H9 (cell line): ENCODE measurements at regions not wholly inside any gene's neighbourhood (a gene's known extent, or its start where the extent isn't known, plus 50 kb on each side); places are given as distances from the start of the nearest gene placed in this dataset.

Experiments
- DNase-seq: peaks from one replicate; pipeline ENCODE4 v3.0.0-alpha.2; 2017
- H2AFZ ChIP-seq: one replicate; pipeline ENCODE4 v1.6.1; 2013; ENCODE audit warnings: mild to moderate bottlenecking, low read length, control low read depth, moderate library complexity
- H2AK5ac ChIP-seq: 2 replicates; pipeline ENCODE4 v1.6.1; 2013; ENCODE audit warnings: low read length, control low read depth, mixed read lengths; ENCODE audit not compliant: insufficient read length
- H2BK120ac ChIP-seq: one replicate; pipeline ENCODE4 v1.6.1; 2013; ENCODE audit warnings: low read depth, mild to moderate bottlenecking, low read length, control low read depth, inconsistent platforms; ENCODE audit not compliant: poor library complexity, severe bottlenecking
- H2BK12ac ChIP-seq: 2 replicates; pipeline ENCODE4 v1.6.1; 2013; ENCODE audit warnings: low read length, control low read depth, mixed read lengths, low read depth; ENCODE audit not compliant: insufficient read length
- H2BK15ac ChIP-seq: 2 replicates; pipeline ENCODE4 v1.6.1; 2013; ENCODE audit warnings: low read depth, low read length, control low read depth
- H2BK20ac ChIP-seq: one replicate; pipeline ENCODE4 v1.6.1; 2013; ENCODE audit warnings: low read depth, mild to moderate bottlenecking, low read length, control low read depth, inconsistent platforms; ENCODE audit not compliant: poor library complexity, severe bottlenecking
- H2BK5ac ChIP-seq: 2 replicates; pipeline ENCODE4 v1.6.1; 2013; ENCODE audit warnings: low read length, control low read depth, mixed read lengths; ENCODE audit not compliant: insufficient read length
- H3K14ac ChIP-seq: 2 replicates; pipeline ENCODE4 v1.6.1; 2013; ENCODE audit warnings: low read length, control low read depth; ENCODE audit not compliant: insufficient read depth
- H3K18ac ChIP-seq: 2 replicates; pipeline ENCODE4 v1.6.1; 2013; ENCODE audit warnings: low read depth, mild to moderate bottlenecking, mixed read lengths, low read length, control low read depth; ENCODE audit not compliant: insufficient read length
- H3K23ac ChIP-seq: 2 replicates; pipeline ENCODE4 v1.6.1; 2013; ENCODE audit warnings: low read length, control low read depth, mixed read lengths, low read depth; ENCODE audit not compliant: insufficient read length
- H3K23me2 ChIP-seq: 2 replicates; pipeline ENCODE4 v1.6.1; 2013; ENCODE audit warnings: low read depth, mild to moderate bottlenecking, mixed read lengths, low read length, control low read depth; ENCODE audit not compliant: insufficient read length, poor library complexity, severe bottlenecking
- H3K27ac ChIP-seq: 2 replicates; pipeline ENCODE4 v1.5.1; 2013; ENCODE audit warnings: low read length, control low read depth, mixed read lengths, low read depth; ENCODE audit not compliant: insufficient read length
- H3K27me3 ChIP-seq: 2 replicates; pipeline ENCODE4 v1.6.1; 2013; ENCODE audit warnings: low read length, control low read depth, inconsistent platforms; ENCODE audit not compliant: insufficient read depth
- H3K4ac ChIP-seq: 2 replicates; pipeline ENCODE4 v1.6.1; 2013; ENCODE audit warnings: low read depth, mild to moderate bottlenecking, control low read depth, inconsistent platforms, low read length, moderate library complexity
- H3K4me1 ChIP-seq: 2 replicates; pipeline ENCODE4 v1.6.1; 2013; ENCODE audit warnings: low read length, control low read depth, inconsistent platforms; ENCODE audit not compliant: insufficient read depth
- H3K4me2 ChIP-seq: 2 replicates; pipeline ENCODE4 v1.6.1; 2013; ENCODE audit warnings: low read length, control low read depth, mixed read lengths; ENCODE audit not compliant: insufficient read length, insufficient read depth
- H3K56ac ChIP-seq: 2 replicates; pipeline ENCODE4 v1.6.1; 2013; ENCODE audit warnings: low read depth, mild to moderate bottlenecking, mixed read lengths, low read length, control low read depth; ENCODE audit not compliant: insufficient read length
- H3K79me1 ChIP-seq: 2 replicates; pipeline ENCODE4 v1.6.1; 2013; ENCODE audit warnings: low read depth, mild to moderate bottlenecking, moderate library complexity, low read length, control low read depth, inconsistent platforms; ENCODE audit not compliant: insufficient read depth, poor library complexity, severe bottlenecking
- H3K79me2 ChIP-seq: 2 replicates; pipeline ENCODE4 v1.6.1; 2013; ENCODE audit warnings: low read length, control low read depth, inconsistent platforms; ENCODE audit not compliant: insufficient read depth
- H3K9ac ChIP-seq: 2 replicates; pipeline ENCODE4 v1.6.1; 2013; ENCODE audit warnings: low read length, control low read depth, mixed read lengths; ENCODE audit not compliant: insufficient read length; ENCODE audit errors: extremely low read depth
- H3K9me3 ChIP-seq: one replicate; pipeline ENCODE4 v1.6.1; 2013; ENCODE audit warnings: low read depth, low read length, inconsistent platforms; ENCODE audit not compliant: control insufficient read depth
- H3T11ph ChIP-seq: one replicate; pipeline ENCODE4 v1.6.1; 2013; ENCODE audit warnings: mild to moderate bottlenecking, low read length, control low read depth, inconsistent platforms
- H4K20me1 ChIP-seq: one replicate; pipeline ENCODE4 v1.6.1; 2013; ENCODE audit not compliant: control insufficient read depth, insufficient read length, insufficient read depth
- H4K5ac ChIP-seq: 2 replicates; pipeline ENCODE4 v1.6.1; 2013; ENCODE audit warnings: low read depth, mild to moderate bottlenecking, mixed read lengths, low read length, control low read depth; ENCODE audit not compliant: insufficient read length
- H4K8ac ChIP-seq: replicated peaks from 2 replicates; pipeline ENCODE4 v1.6.1; 2013; ENCODE audit warnings: low read length, control low read depth, mixed read lengths, low read depth; ENCODE audit not compliant: insufficient read length
- H4K91ac ChIP-seq: 2 replicates; pipeline ENCODE4 v1.6.1; 2013; ENCODE audit warnings: low read depth, mild to moderate bottlenecking, moderate library complexity, mixed read lengths, low read length, control low read depth; ENCODE audit not compliant: insufficient read length
- H3K27ac Mint-ChIP-seq, 3 experiments: 2 replicates in 2 of 3; 3 replicates in 1 of 3; pipeline ENCODE4 v1.8.0; 2020 to 2021; ENCODE audit warnings: mixed read lengths in 3 of 3, mild to moderate bottlenecking in 1 of 3, moderate library complexity in 1 of 3
- H3K27me3 Mint-ChIP-seq: 2 replicates; pipeline ENCODE4 v1.8.0; 2021; ENCODE audit warnings: low read depth, mild to moderate bottlenecking, moderate library complexity, mixed read lengths
- H3K36me3 Mint-ChIP-seq, 3 experiments: 2 replicates in 2 of 3; 3 replicates in 1 of 3; pipeline ENCODE4 v1.8.0; 2020 to 2021; ENCODE audit warnings: low read depth in 3 of 3, mixed read lengths in 3 of 3; ENCODE audit not compliant: insufficient read depth in 1 of 3
- H3K4me1 Mint-ChIP-seq, 2 experiments: 2 replicates each; pipeline ENCODE4 v1.8.0; 2020; ENCODE audit warnings: mixed read lengths in 2 of 2
- H3K4me3 Mint-ChIP-seq, 2 experiments: 2 replicates in 1 of 2; 3 replicates in 1 of 2; pipeline ENCODE4 v1.8.0; 2020 to 2021; ENCODE audit warnings: mild to moderate bottlenecking in 2 of 2, mixed read lengths in 2 of 2, moderate library complexity in 1 of 2
- H3K9me3 Mint-ChIP-seq, 2 experiments: 2 replicates in 1 of 2; 3 replicates in 1 of 2; pipeline ENCODE4 v1.8.0; 2020; ENCODE audit warnings: mild to moderate bottlenecking in 2 of 2, mixed read lengths in 2 of 2, moderate library complexity in 1 of 2
- CTCF ChIP-seq: fragments of 200-600 bp; sonication (generic); conservative IDR thresholded peaks from 3 replicates; pipeline ENCODE4 v1.8.0; 2021; ENCODE audit warnings: antibody characterized with exemption, mild to moderate bottlenecking
- WGBS: extraction: QIAGEN DNeasy Blood & Tissue Kit; methylation state at CpG from one replicate; pipeline ENCODE4 v1.1.7; 2013; ENCODE audit warnings: missing lambda C conversion rate, low lambda C conversion rate, mixed read lengths; ENCODE audit not compliant: insufficient read length; ENCODE audit errors: extremely low coverage; 5-methylcytosine and 5-hydroxymethylcytosine counted together

GRCh38 chr4:52510939-52511565 is 148.0 kb downstream of the USP46 start:
- H2BK5ac ChIP-seq: no peak overlapping the region
- no peaks in the 10 kb centered on the region; the same call in 1 of the 2 replicates for H3K27me3 Mint-ChIP-seq
- no peak overlapping the region for H3K4ac ChIP-seq
- TF ChIP-seq CTCF: no peak
- no peaks in the 10 kb centered on the region for H3K27me3 ChIP-seq
- H4K5ac ChIP-seq: no peak overlapping the region
- H3K4me1 Mint-ChIP-seq: no peaks in the 10 kb centered on the region
- no CpG with 5 or more reads among the region's 3 CpGs for WGBS
- no peak overlapping the region for H4K8ac ChIP-seq
- H3K4me2 ChIP-seq: no peak overlapping the region
- H3K79me1 ChIP-seq: no peaks in the 10 kb centered on the region
- no peak overlapping the region for H2BK20ac ChIP-seq
- no peak overlapping the region for H3K56ac ChIP-seq
- H3K36me3 Mint-ChIP-seq: peaks cover 0 to 2% (median 0%) of the 10 kb centered on the region in 3 experiments; a peak in 1 of 7 replicates
- H3T11ph ChIP-seq: no peak overlapping the region
- H3K4me3 Mint-ChIP-seq: no peak overlapping the region
- H3K9ac ChIP-seq: no peak overlapping the region
- no peaks in the 10 kb centered on the region for H4K20me1 ChIP-seq
- H2BK15ac ChIP-seq: no peak overlapping the region
- no peak overlapping the region for H3K23ac ChIP-seq
- H2AFZ ChIP-seq: no peak overlapping the region
- no peak for DNase-seq
- H4K91ac ChIP-seq: no peak overlapping the region
- no peak overlapping the region for H3K27ac ChIP-seq
- H3K79me2 ChIP-seq: no peaks in the 10 kb centered on the region
- H3K14ac ChIP-seq: no peak overlapping the region
- H3K23me2 ChIP-seq: no peaks in the 10 kb centered on the region
- H2BK12ac ChIP-seq: no peak overlapping the region
- no peak overlapping the region for H3K27ac Mint-ChIP-seq
- no peak overlapping the region for H3K18ac ChIP-seq
- no peaks in the 10 kb centered on the region for H3K4me1 ChIP-seq
- H3K9me3 Mint-ChIP-seq: peaks cover 9 to 10% of the 10 kb centered on the region in 2 experiments
- no peak overlapping the region for H2BK120ac ChIP-seq
- H3K9me3 ChIP-seq: no peaks in the 10 kb centered on the region
- H2AK5ac ChIP-seq: no peak overlapping the region
